Prostate gland (tissue), 2 donors: ENCODE measurements at regions not wholly inside any gene's neighbourhood (a gene's known extent, or its start where the extent isn't known, plus 50 kb on each side); places are given as distances from the start of the nearest gene placed in this dataset.

Experiments used
- POLR2AphosphoS5 ChIP-seq: sonication (generic); formaldehyde crosslinking; IDR thresholded peaks from one replicate; pipeline ENCODE4 v1.6.1; 2017; ENCODE audit warnings: antibody characterized with exemption
- TF ChIP-seq, protein P1 (sequence below), 4 experiments: fragments of 200-600 bp in 2 of 4; fragments of 450-650 bp in 2 of 4; sonication (generic) in 2 of 4; IDR thresholded peaks; 1 replicate in 3 of 4; 2 replicates in 1 of 4; pipeline ENCODE4 v1.5.1; 2016 to 2019; ENCODE audit warnings: antibody characterized with exemption in 4 of 4, mild to moderate bottlenecking in 2 of 4, moderate library complexity in 2 of 4

DNA sequence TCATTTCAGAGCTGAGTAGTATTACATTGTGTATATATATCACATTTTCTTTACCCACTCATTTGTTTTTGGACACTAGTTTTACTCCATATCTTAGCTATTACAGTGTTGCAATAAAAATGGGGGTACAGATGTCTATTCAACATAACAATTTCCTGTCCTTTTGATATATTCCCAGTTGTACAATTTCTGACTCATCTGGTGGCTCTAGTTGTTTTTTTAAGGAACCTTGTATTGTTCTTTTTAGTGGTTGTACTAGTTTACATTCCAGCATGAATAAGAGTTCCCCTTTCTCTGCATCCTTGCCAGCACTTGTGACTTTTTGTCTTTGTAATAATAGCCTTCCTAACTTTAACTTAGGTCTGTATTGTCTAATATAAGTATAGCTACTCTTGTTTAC lies 739.9 kb downstream of the XPNPEP1 start:
- TF ChIP-seq, protein P1, sequence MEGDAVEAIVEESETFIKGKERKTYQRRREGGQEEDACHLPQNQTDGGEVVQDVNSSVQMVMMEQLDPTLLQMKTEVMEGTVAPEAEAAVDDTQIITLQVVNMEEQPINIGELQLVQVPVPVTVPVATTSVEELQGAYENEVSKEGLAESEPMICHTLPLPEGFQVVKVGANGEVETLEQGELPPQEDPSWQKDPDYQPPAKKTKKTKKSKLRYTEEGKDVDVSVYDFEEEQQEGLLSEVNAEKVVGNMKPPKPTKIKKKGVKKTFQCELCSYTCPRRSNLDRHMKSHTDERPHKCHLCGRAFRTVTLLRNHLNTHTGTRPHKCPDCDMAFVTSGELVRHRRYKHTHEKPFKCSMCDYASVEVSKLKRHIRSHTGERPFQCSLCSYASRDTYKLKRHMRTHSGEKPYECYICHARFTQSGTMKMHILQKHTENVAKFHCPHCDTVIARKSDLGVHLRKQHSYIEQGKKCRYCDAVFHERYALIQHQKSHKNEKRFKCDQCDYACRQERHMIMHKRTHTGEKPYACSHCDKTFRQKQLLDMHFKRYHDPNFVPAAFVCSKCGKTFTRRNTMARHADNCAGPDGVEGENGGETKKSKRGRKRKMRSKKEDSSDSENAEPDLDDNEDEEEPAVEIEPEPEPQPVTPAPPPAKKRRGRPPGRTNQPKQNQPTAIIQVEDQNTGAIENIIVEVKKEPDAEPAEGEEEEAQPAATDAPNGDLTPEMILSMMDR (IDR thresholded peaks at IDR 0.05) = no peak
- no peak for TF ChIP-seq POLR2AphosphoS5
